ENCODE measurements at regions not wholly inside any gene's neighbourhood (a gene's known extent, or its start where the extent isn't known, plus 50 kb on each side); places are given as distances from the start of the nearest gene placed in this dataset.

- ATAC-seq (ENCODE audit: insufficient read depth, low read depth) (no peak), DNase-seq (no peak)
- TF ChIP-seq EZH2 (IDR thresholded peaks at IDR 0.05; ENCODE audit: borderline replicate concordance, low read depth, low read length, severe bottlenecking) (no peak), CTCF (IDR thresholded peaks at IDR 0.05; ENCODE audit: borderline replicate concordance, extremely low read depth, low read length, poor library complexity, severe bottlenecking) (no peak)
- Histone ChIP-seq H3K9ac (ENCODE audit: low read depth, low read length) (no peak overlapping the region), H3K4me3 (ENCODE audit: low read depth in 1 of 2, low read length in 2 of 2) (no peak overlapping the region), H3K9me3 (ENCODE audit: insufficient read depth, low read length, severe bottlenecking) (peaks cover 8% of the 10 kb centered on the region), H4K20me1 (ENCODE audit: insufficient read depth, low read length) (no peaks in the 10 kb centered on the region), H3K27me3 (ENCODE audit: insufficient read depth, low read length, poor library complexity) (no peaks in the 10 kb centered on the region), H3K27ac (ENCODE audit: low read length) (no peak overlapping the region), H3K36me3 (ENCODE audit: insufficient read depth, low read length) (no peaks in the 10 kb centered on the region), H3K79me2 (ENCODE audit: insufficient read depth, low read length) (no peaks in the 10 kb centered on the region), H3K4me2 (ENCODE audit: insufficient read depth, low read length) (no peak overlapping the region), H3K4me1 (ENCODE audit: insufficient read depth, low read length) (no peaks in the 10 kb centered on the region), H2AFZ (ENCODE audit: low read depth, low read length) (no peak overlapping the region)
Observed at GRCh38 chr16:87186876-87187533, 130.2 kb downstream of the C16orf95 start.

- Histone ChIP-seq H3K36me3 (ENCODE audit: insufficient read depth, low read length) (no peaks in the 10 kb centered on the region), H3K9me3 (ENCODE audit: insufficient read depth, low read length, severe bottlenecking) (peaks cover 8% of the 10 kb centered on the region), H3K27ac (ENCODE audit: low read length) (no peak overlapping the region), H3K9ac (ENCODE audit: low read depth, low read length) (no peak overlapping the region), H3K4me3 (ENCODE audit: low read depth in 1 of 2, low read length in 2 of 2) (no peak overlapping the region), H3K4me2 (ENCODE audit: insufficient read depth, low read length) (no peak overlapping the region), H3K27me3 (ENCODE audit: insufficient read depth, low read length, poor library complexity) (no peaks in the 10 kb centered on the region), H4K20me1 (ENCODE audit: insufficient read depth, low read length) (no peaks in the 10 kb centered on the region), H3K4me1 (ENCODE audit: insufficient read depth, low read length) (no peaks in the 10 kb centered on the region), H3K79me2 (ENCODE audit: insufficient read depth, low read length) (no peaks in the 10 kb centered on the region), H2AFZ (ENCODE audit: low read depth, low read length) (no peak overlapping the region)
- no peak for TF ChIP-seq EZH2 (IDR thresholded peaks at IDR 0.05; ENCODE audit: borderline replicate concordance, low read depth, low read length, severe bottlenecking)
- TF ChIP-seq CTCF (IDR thresholded peaks at IDR 0.05; ENCODE audit: borderline replicate concordance, extremely low read depth, low read length, poor library complexity, severe bottlenecking): no peak
- DNase-seq: no peak
- ATAC-seq (ENCODE audit: insufficient read depth, low read depth): no peak
Observed at GRCh38 chr16:87188104-87188503, 129.1 kb downstream of the C16orf95 start.

GRCh38 chr16:87189426-87189825, 127.8 kb downstream of the C16orf95 start:
- no peak overlapping the region for H3K4me3 ChIP-seq (ENCODE audit: low read depth in 1 of 2, low read length in 2 of 2)
- H3K9me3 ChIP-seq (ENCODE audit: insufficient read depth, low read length, severe bottlenecking): peaks cover 8% of the 10 kb centered on the region
- H3K9ac ChIP-seq (ENCODE audit: low read depth, low read length): no peak overlapping the region
- H3K27ac ChIP-seq (ENCODE audit: low read length): no peak overlapping the region
- H3K36me3 ChIP-seq (ENCODE audit: insufficient read depth, low read length): no peaks in the 10 kb centered on the region
- no peak overlapping the region for H3K4me2 ChIP-seq (ENCODE audit: insufficient read depth, low read length)
- H3K27me3 ChIP-seq (ENCODE audit: insufficient read depth, low read length, poor library complexity): no peaks in the 10 kb centered on the region
- TF ChIP-seq CTCF (IDR thresholded peaks at IDR 0.05; ENCODE audit: borderline replicate concordance, extremely low read depth, low read length, poor library complexity, severe bottlenecking): no peak
- no peak for TF ChIP-seq EZH2 (IDR thresholded peaks at IDR 0.05; ENCODE audit: borderline replicate concordance, low read depth, low read length, severe bottlenecking)
- no peaks in the 10 kb centered on the region for H3K79me2 ChIP-seq (ENCODE audit: insufficient read depth, low read length)
- no peaks in the 10 kb centered on the region for H3K4me1 ChIP-seq (ENCODE audit: insufficient read depth, low read length)
- H2AFZ ChIP-seq (ENCODE audit: low read depth, low read length): no peak overlapping the region
- DNase-seq (no peak), ATAC-seq (ENCODE audit: insufficient read depth, low read depth) (no peak)
- no peaks in the 10 kb centered on the region for H4K20me1 ChIP-seq (ENCODE audit: insufficient read depth, low read length)
